ENCODE measurements at regions not wholly inside any gene's neighbourhood (a gene's known extent, or its start where the extent isn't known, plus 50 kb on each side); places are given as distances from the start of the nearest gene placed in this dataset.

GRCh38 chr4:155488691-155489090, 111.9 kb upstream of the MAP9 start:
- TF ChIP-seq GATA2 (IDR thresholded peaks at IDR 0.05; ENCODE audit: low read depth, low read length) (no peak), GATA3 (IDR thresholded peaks at IDR 0.05; ENCODE audit: low read depth, low read length) (no peak)
